Lower leg skin (tissue), 3 donors: ENCODE measurements at regions not wholly inside any gene's neighbourhood (a gene's known extent, or its start where the extent isn't known, plus 50 kb on each side); places are given as distances from the start of the nearest gene placed in this dataset.

Experiments
- POLR2A ChIP-seq, 2 donors: fragments of 450-650 bp; IDR thresholded peaks; one replicate each; pipeline ENCODE4 v1.6.1; 2016 to 2017; ENCODE audit warnings: antibody characterized with exemption in 2 of 2, mild to moderate bottlenecking in 1 of 2, moderate library complexity in 1 of 2
- TF ChIP-seq, protein P1 (sequence below), 3 donors: fragments of 450-650 bp; IDR thresholded peaks; one replicate each; pipeline ENCODE4 v1.5.1; 2016; ENCODE audit warnings: antibody characterized with exemption in 3 of 3, mild to moderate bottlenecking in 3 of 3, moderate library complexity in 2 of 3

DNA sequence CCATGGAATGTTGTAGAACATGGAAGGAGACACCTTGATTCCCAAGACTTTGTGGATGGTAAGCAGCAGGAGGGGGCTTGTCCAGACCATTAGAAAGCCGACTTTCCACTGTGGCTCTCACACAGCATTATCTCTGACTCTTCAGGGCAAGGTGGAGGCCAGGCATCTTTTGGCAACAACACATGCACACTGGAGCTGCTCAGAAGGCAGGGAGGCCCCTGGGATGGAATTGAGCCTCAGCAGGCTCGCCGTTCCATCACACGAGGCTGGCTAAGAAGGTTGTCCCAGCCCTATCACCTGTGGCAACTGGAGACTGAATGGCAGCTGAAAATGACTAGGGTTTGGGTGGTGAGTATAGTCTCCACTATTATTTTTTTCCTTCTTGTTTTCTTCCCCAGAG lies 76.3 kb upstream of the TMEM45B start:
- no peak for TF ChIP-seq POLR2A (IDR thresholded peaks at IDR 0.05)
- TF ChIP-seq, protein P1, sequence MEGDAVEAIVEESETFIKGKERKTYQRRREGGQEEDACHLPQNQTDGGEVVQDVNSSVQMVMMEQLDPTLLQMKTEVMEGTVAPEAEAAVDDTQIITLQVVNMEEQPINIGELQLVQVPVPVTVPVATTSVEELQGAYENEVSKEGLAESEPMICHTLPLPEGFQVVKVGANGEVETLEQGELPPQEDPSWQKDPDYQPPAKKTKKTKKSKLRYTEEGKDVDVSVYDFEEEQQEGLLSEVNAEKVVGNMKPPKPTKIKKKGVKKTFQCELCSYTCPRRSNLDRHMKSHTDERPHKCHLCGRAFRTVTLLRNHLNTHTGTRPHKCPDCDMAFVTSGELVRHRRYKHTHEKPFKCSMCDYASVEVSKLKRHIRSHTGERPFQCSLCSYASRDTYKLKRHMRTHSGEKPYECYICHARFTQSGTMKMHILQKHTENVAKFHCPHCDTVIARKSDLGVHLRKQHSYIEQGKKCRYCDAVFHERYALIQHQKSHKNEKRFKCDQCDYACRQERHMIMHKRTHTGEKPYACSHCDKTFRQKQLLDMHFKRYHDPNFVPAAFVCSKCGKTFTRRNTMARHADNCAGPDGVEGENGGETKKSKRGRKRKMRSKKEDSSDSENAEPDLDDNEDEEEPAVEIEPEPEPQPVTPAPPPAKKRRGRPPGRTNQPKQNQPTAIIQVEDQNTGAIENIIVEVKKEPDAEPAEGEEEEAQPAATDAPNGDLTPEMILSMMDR (IDR thresholded peaks at IDR 0.05) = no peak
